GM13976 (cell line): ENCODE measurements at regions not wholly inside any gene's neighbourhood (a gene's known extent, or its start where the extent isn't known, plus 50 kb on each side); places are given as distances from the start of the nearest gene placed in this dataset.

Source experiments
- DNase-seq: peaks from one replicate; pipeline ENCODE4 v3.0.0; 2012; ENCODE audit warnings: low spot score
- CTCF ChIP-seq: IDR thresholded peaks from 2 replicates; pipeline ENCODE4 v1.5.1; 2012; ENCODE audit warnings: borderline replicate concordance, mild to moderate bottlenecking; ENCODE audit not compliant: insufficient read depth; ENCODE audit errors: extremely low read depth, missing control alignments, control extremely low read depth
- in situ Hi-C: fragments of 300-500 bp; cut with MboI; formaldehyde crosslinking; loops from one replicate; pipeline ENCODE4 v1.12.0; 2022; ENCODE audit warnings: low sequenced_read_pairs, mixed read lengths, inconsistent platforms; ENCODE audit not compliant: unreplicated experiment

GRCh38 chr7:21146642-21147423 is 281.1 kb upstream of the SP4 start:
- DNase-seq, result no peak
- in situ Hi-C loops, result no loop called here
- no peak for TF ChIP-seq CTCF

- TF ChIP-seq CTCF, result no peak
- in situ Hi-C loops, result no loop called here
- DNase-seq, result no peak
Observed at GRCh38 chr7:21149809-21150208, 278.1 kb upstream of the SP4 start.

GRCh38 chr7:21154614-21155013 is 273.3 kb upstream of the SP4 start:
- in situ Hi-C loops, result no loop called here
- DNase-seq, result no peak
- TF ChIP-seq CTCF, result no peak

- in situ Hi-C loops, result no loop called here
- TF ChIP-seq CTCF, result no peak
- no peak for DNase-seq
Observed at GRCh38 chr7:21159506-21159905, 268.4 kb upstream of the SP4 start.

- in situ Hi-C loops, result no loop called here
- no peak for TF ChIP-seq CTCF
- DNase-seq, result no peak
Observed at GRCh38 chr7:21160401-21160800, 267.5 kb upstream of the SP4 start.

GRCh38 chr7:21167942-21168341 is 259.9 kb upstream of the SP4 start:
- TF ChIP-seq CTCF, result no peak
- in situ Hi-C loops, result no loop called here
- no peak for DNase-seq
